Neutrophil (primary cell): ENCODE measurements at regions not wholly inside any gene's neighbourhood (a gene's known extent, or its start where the extent isn't known, plus 50 kb on each side); places are given as distances from the start of the nearest gene placed in this dataset.

Experiments used
- H3K27ac ChIP-seq: fragments of 200-600 bp; sonication (generic); 2 replicates; pipeline ENCODE4 v1.5.1; 2016; ENCODE audit warnings: mild to moderate bottlenecking, moderate library complexity
- H3K27me3 ChIP-seq: fragments of 200-600 bp; sonication (generic); 2 replicates; pipeline ENCODE4 v1.6.0; 2016; ENCODE audit warnings: mild to moderate bottlenecking
- H3K36me3 ChIP-seq: fragments of 200-600 bp; sonication (generic); 2 replicates; pipeline ENCODE4 v1.5.1; 2017
- H3K4me1 ChIP-seq, 2 experiments: fragments of 200-600 bp in 1 of 2; sonication (generic) in 1 of 2; 1 replicate in 1 of 2; 2 replicates in 1 of 2; pipeline versions ENCODE4 v1.5.1 to v1.6.1; 2013 to 2016; ENCODE audit warnings: low read depth in 1 of 2, low read length in 1 of 2, mild to moderate bottlenecking in 1 of 2, moderate library complexity in 1 of 2; ENCODE audit not compliant: control insufficient read depth in 1 of 2, insufficient read depth in 1 of 2
- H3K4me3 ChIP-seq, 2 experiments: fragments of 200-600 bp in 1 of 2; sonication (generic) in 1 of 2; 1 replicate in 1 of 2; 2 replicates in 1 of 2; pipeline ENCODE4 v1.5.1; 2013 to 2016; ENCODE audit warnings: low read depth in 1 of 2, low read length in 1 of 2, mild to moderate bottlenecking in 1 of 2, moderate library complexity in 1 of 2
- H3K9me3 ChIP-seq: fragments of 200-600 bp; sonication (generic); 2 replicates; pipeline ENCODE4 v1.5.1; 2016
- CTCF ChIP-seq: fragments of 200-600 bp; sonication (generic); IDR thresholded peaks from 2 replicates; pipeline ENCODE4 v1.5.1; 2016; ENCODE audit warnings: antibody characterized with exemption

- TF ChIP-seq CTCF: no peak
- Histone ChIP-seq H3K27ac (no peak overlapping the region), H3K4me3 (no peak overlapping the region), H3K27me3 (no peaks in the 10 kb centered on the region), H3K9me3 (no peaks in the 10 kb centered on the region), H3K4me1 (no peaks in the 10 kb centered on the region), H3K36me3 (no peaks in the 10 kb centered on the region)
These were observed 392.7 kb downstream of the AGTPBP1 start for GRCh38 chr9:85349046-85349445.

GRCh38 chr9:85347541-85347940, 394.2 kb downstream of the AGTPBP1 start:
- no peak overlapping the region for H3K27ac ChIP-seq
- no peak overlapping the region for H3K4me3 ChIP-seq
- no peak for TF ChIP-seq CTCF
- H3K9me3 ChIP-seq: no peaks in the 10 kb centered on the region
- H3K36me3 ChIP-seq: no peaks in the 10 kb centered on the region
- H3K27me3 ChIP-seq: no peaks in the 10 kb centered on the region
- no peaks in the 10 kb centered on the region for H3K4me1 ChIP-seq

GRCh38 chr9:85344901-85345300, 396.9 kb downstream of the AGTPBP1 start:
- TF ChIP-seq CTCF: no peak
- Histone ChIP-seq H3K9me3 (no peaks in the 10 kb centered on the region), H3K36me3 (no peaks in the 10 kb centered on the region), H3K27me3 (no peaks in the 10 kb centered on the region), H3K4me3 (no peak overlapping the region), H3K27ac (no peak overlapping the region), H3K4me1 (no peaks in the 10 kb centered on the region)

DNA sequence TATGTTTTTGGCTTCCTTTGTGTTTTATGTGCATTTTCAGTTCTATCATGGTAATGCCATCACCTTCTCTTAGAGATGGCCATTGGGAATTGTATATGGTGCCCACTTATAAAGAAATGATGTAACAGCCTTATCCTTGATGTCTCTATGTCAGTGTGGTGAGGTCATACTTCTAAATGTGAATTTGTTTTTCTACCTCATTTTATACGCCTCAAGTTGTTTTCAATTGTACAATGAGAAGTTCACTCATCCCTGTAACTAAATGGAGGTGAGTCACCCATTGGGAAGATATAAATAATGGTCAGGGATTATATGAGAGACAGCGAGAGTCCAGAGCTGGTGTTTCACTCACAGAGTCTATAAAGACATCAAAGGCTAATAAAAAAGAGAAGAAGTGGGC, 402.4 kb downstream of the AGTPBP1 start:
- TF ChIP-seq CTCF: no peak
- Histone ChIP-seq H3K27me3 (no peaks in the 10 kb centered on the region), H3K9me3 (no peaks in the 10 kb centered on the region), H3K4me3 (no peak overlapping the region), H3K36me3 (no peaks in the 10 kb centered on the region), H3K27ac (no peak overlapping the region), H3K4me1 (no peaks in the 10 kb centered on the region)

- no peak overlapping the region for H3K4me3 ChIP-seq
- no peaks in the 10 kb centered on the region for H3K4me1 ChIP-seq
- no peaks in the 10 kb centered on the region for H3K27me3 ChIP-seq
- no peak for TF ChIP-seq CTCF
- no peaks in the 10 kb centered on the region for H3K36me3 ChIP-seq
- no peak overlapping the region for H3K27ac ChIP-seq
- H3K9me3 ChIP-seq: no peaks in the 10 kb centered on the region
These were observed 407.5 kb downstream of the AGTPBP1 start for GRCh38 chr9:85334228-85334627.

DNA sequence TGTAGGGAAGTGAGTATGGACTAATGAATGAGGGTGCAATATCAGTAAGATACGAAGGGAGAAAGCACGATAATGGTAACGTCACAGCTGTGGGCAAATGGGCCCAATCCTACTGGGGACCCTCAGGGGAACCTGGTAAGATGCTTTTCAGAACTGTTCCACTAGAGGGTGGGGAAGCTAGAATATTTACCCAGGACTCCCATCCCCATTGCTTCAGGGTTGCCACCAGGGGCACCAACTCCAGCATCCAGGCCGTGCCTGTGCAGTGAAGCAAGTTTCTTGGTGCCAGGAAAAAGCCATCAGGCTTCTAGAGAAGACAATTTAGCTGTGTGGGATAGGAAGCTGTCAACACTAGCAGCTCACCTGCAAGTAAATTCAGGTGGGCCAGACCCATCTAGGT, 409.3 kb downstream of the AGTPBP1 start:
- no peak for TF ChIP-seq CTCF
- no peak overlapping the region for H3K4me3 ChIP-seq
- no peaks in the 10 kb centered on the region for H3K36me3 ChIP-seq
- no peaks in the 10 kb centered on the region for H3K4me1 ChIP-seq
- no peaks in the 10 kb centered on the region for H3K9me3 ChIP-seq
- H3K27ac ChIP-seq: no peak overlapping the region
- H3K27me3 ChIP-seq: no peaks in the 10 kb centered on the region
